ENCODE measurements at regions not wholly inside any gene's neighbourhood (a gene's known extent, or its start where the extent isn't known, plus 50 kb on each side); places are given as distances from the start of the nearest gene placed in this dataset.

- no peaks in the 10 kb centered on the region for H4K20me1 ChIP-seq (ENCODE audit: insufficient read depth, low read length)
- H3K27ac Mint-ChIP-seq (ENCODE audit: unreplicated experiment) = no peak overlapping the region
- no peak overlapping the region for H2AFZ ChIP-seq (ENCODE audit: low read depth, low read length)
- peaks cover 10% of the 10 kb centered on the region for H3K4me1 ChIP-seq (ENCODE audit: insufficient read depth, low read length)
- no peak overlapping the region for H3K27ac ChIP-seq (ENCODE audit: low read depth, low read length)
- TF ChIP-seq, protein P1, sequence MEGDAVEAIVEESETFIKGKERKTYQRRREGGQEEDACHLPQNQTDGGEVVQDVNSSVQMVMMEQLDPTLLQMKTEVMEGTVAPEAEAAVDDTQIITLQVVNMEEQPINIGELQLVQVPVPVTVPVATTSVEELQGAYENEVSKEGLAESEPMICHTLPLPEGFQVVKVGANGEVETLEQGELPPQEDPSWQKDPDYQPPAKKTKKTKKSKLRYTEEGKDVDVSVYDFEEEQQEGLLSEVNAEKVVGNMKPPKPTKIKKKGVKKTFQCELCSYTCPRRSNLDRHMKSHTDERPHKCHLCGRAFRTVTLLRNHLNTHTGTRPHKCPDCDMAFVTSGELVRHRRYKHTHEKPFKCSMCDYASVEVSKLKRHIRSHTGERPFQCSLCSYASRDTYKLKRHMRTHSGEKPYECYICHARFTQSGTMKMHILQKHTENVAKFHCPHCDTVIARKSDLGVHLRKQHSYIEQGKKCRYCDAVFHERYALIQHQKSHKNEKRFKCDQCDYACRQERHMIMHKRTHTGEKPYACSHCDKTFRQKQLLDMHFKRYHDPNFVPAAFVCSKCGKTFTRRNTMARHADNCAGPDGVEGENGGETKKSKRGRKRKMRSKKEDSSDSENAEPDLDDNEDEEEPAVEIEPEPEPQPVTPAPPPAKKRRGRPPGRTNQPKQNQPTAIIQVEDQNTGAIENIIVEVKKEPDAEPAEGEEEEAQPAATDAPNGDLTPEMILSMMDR (IDR thresholded peaks at IDR 0.05; ENCODE audit: insufficient read depth, low read depth, low read length) = no peak
- no peak for TF ChIP-seq EZH2 (IDR thresholded peaks at IDR 0.05; ENCODE audit: insufficient read depth, low read length)
- H3K4me3 Mint-ChIP-seq (ENCODE audit: unreplicated experiment) = no peak overlapping the region
- no peak overlapping the region for H3K4me3 ChIP-seq (ENCODE audit: insufficient read depth, low read depth, low read length)
- DNase-seq (ENCODE audit: low read depth) (no peak), FAIRE-seq (no peak)
- no peak overlapping the region for H3K9ac ChIP-seq (ENCODE audit: low read length)
- H3K9me3 ChIP-seq (ENCODE audit: insufficient read depth, low read depth, low read length) = no peaks in the 10 kb centered on the region
- peaks cover 5% of the 10 kb centered on the region for H3K9me3 Mint-ChIP-seq (ENCODE audit: unreplicated experiment)
- H3K4me1 Mint-ChIP-seq (ENCODE audit: low read depth, unreplicated experiment) = peaks cover 2% of the 10 kb centered on the region
- no peaks in the 10 kb centered on the region for H3K36me3 ChIP-seq (ENCODE audit: insufficient read depth, low read length)
- H3K4me2 ChIP-seq (ENCODE audit: low read length) = no peak overlapping the region
- no peaks in the 10 kb centered on the region for H3K27me3 ChIP-seq (ENCODE audit: insufficient read depth, low read length)
- no peaks in the 10 kb centered on the region for H3K36me3 Mint-ChIP-seq (ENCODE audit: low read depth, unreplicated experiment)
- H3K79me2 ChIP-seq (ENCODE audit: insufficient read depth, low read length) = no peaks in the 10 kb centered on the region
- H3K27me3 Mint-ChIP-seq (ENCODE audit: low read depth, unreplicated experiment) = no peaks in the 10 kb centered on the region
These were observed 130.7 kb upstream of the TAF11L2 start for GRCh38 chr5:17367256-17367840.

GRCh38 chr5:17370651-17371050, 127.4 kb upstream of the TAF11L2 start:
- Histone ChIP-seq H3K4me2 (ENCODE audit: low read length) (no peak overlapping the region), H3K9ac (ENCODE audit: low read length) (no peak overlapping the region), H3K27ac (ENCODE audit: low read depth, low read length) (no peak overlapping the region), H4K20me1 (ENCODE audit: insufficient read depth, low read length) (no peaks in the 10 kb centered on the region), H3K4me1 (ENCODE audit: insufficient read depth, low read length) (peaks cover 23% of the 10 kb centered on the region), H3K79me2 (ENCODE audit: insufficient read depth, low read length) (no peaks in the 10 kb centered on the region), H3K36me3 (ENCODE audit: insufficient read depth, low read length) (no peaks in the 10 kb centered on the region), H3K9me3 (ENCODE audit: insufficient read depth, low read depth, low read length) (no peaks in the 10 kb centered on the region), H2AFZ (ENCODE audit: low read depth, low read length) (no peak overlapping the region), H3K4me3 (ENCODE audit: insufficient read depth, low read depth, low read length) (no peak overlapping the region), H3K27me3 (ENCODE audit: insufficient read depth, low read length) (no peaks in the 10 kb centered on the region)
- H3K4me3 Mint-ChIP-seq (ENCODE audit: unreplicated experiment) = no peak overlapping the region
- H3K27me3 Mint-ChIP-seq (ENCODE audit: low read depth, unreplicated experiment) = no peaks in the 10 kb centered on the region
- H3K4me1 Mint-ChIP-seq (ENCODE audit: low read depth, unreplicated experiment) = peaks cover 16% of the 10 kb centered on the region
- H3K36me3 Mint-ChIP-seq (ENCODE audit: low read depth, unreplicated experiment) = no peaks in the 10 kb centered on the region
- TF ChIP-seq EZH2 (IDR thresholded peaks at IDR 0.05; ENCODE audit: insufficient read depth, low read length) = no peak
- TF ChIP-seq, protein P1 (IDR thresholded peaks at IDR 0.05; ENCODE audit: insufficient read depth, low read depth, low read length) = no peak
- peaks cover 4% of the 10 kb centered on the region for H3K9me3 Mint-ChIP-seq (ENCODE audit: unreplicated experiment)
- DNase-seq (ENCODE audit: low read depth) (no peak), FAIRE-seq (no peak)
- no peak overlapping the region for H3K27ac Mint-ChIP-seq (ENCODE audit: unreplicated experiment)

DNA sequence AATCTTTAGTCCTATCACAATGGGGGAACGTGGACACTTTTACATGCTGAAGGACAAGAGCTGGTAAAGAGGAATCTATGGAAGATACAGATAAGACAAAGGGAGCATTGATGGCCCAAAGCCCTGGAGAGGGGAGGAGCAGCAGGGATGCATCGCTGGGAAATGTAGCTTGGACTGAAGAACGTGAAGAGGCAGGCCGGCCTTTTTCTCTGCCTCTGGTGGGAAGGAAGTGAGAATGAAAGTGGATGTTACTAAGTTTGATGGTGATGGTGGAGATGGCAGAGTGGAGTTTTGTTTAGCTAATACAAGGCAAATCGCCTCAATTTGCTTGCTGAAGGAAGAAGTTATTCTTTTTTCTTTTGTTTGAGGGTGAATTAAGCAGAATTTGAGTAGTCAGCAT, 124.6 kb upstream of the TAF11L2 start:
- H3K4me1 Mint-ChIP-seq (ENCODE audit: low read depth, unreplicated experiment) = peaks cover 21% of the 10 kb centered on the region
- no peak overlapping the region for H3K9ac ChIP-seq (ENCODE audit: low read length)
- H3K4me3 Mint-ChIP-seq (ENCODE audit: unreplicated experiment) = no peak overlapping the region
- peaks cover 4% of the 10 kb centered on the region for H3K9me3 Mint-ChIP-seq (ENCODE audit: unreplicated experiment)
- no peaks in the 10 kb centered on the region for H3K27me3 Mint-ChIP-seq (ENCODE audit: low read depth, unreplicated experiment)
- TF ChIP-seq, protein P1 (IDR thresholded peaks at IDR 0.05; ENCODE audit: insufficient read depth, low read depth, low read length) = no peak
- TF ChIP-seq EZH2 (IDR thresholded peaks at IDR 0.05; ENCODE audit: insufficient read depth, low read length) = no peak
- H3K4me3 ChIP-seq (ENCODE audit: insufficient read depth, low read depth, low read length) = no peak overlapping the region
- H3K4me2 ChIP-seq (ENCODE audit: low read length) = peak overlapping the region; percentile 56
- H3K79me2 ChIP-seq (ENCODE audit: insufficient read depth, low read length) = no peaks in the 10 kb centered on the region
- no peak overlapping the region for H3K27ac ChIP-seq (ENCODE audit: low read depth, low read length)
- no peaks in the 10 kb centered on the region for H3K36me3 ChIP-seq (ENCODE audit: insufficient read depth, low read length)
- H4K20me1 ChIP-seq (ENCODE audit: insufficient read depth, low read length) = no peaks in the 10 kb centered on the region
- H3K36me3 Mint-ChIP-seq (ENCODE audit: low read depth, unreplicated experiment) = no peaks in the 10 kb centered on the region
- H3K27ac Mint-ChIP-seq (ENCODE audit: unreplicated experiment) = no peak overlapping the region
- H3K4me1 ChIP-seq (ENCODE audit: insufficient read depth, low read length) = peaks cover 24% of the 10 kb centered on the region
- no peaks in the 10 kb centered on the region for H3K27me3 ChIP-seq (ENCODE audit: insufficient read depth, low read length)
- peak overlapping the region; percentile 19 for H2AFZ ChIP-seq (ENCODE audit: low read depth, low read length)
- FAIRE-seq (no peak), DNase-seq (ENCODE audit: low read depth) (no peak)
- H3K9me3 ChIP-seq (ENCODE audit: insufficient read depth, low read depth, low read length) = no peaks in the 10 kb centered on the region

All from astrocyte (in vitro differentiated cells and primary cell).